GM23248 (cell line): ENCODE measurements at regions not wholly inside any gene's neighbourhood (a gene's known extent, or its start where the extent isn't known, plus 50 kb on each side); places are given as distances from the start of the nearest gene placed in this dataset.

Experiments
- DNase-seq: peaks from one replicate; pipeline ENCODE4 v3.0.0-alpha.2; 2015
- H2AFZ ChIP-seq: fragments of 200-600 bp; sonication (generic); 2 replicates; pipeline ENCODE4 v1.6.1; 2016; ENCODE audit warnings: antibody characterized with exemption
- H3F3A ChIP-seq: fragments of 200-600 bp; sonication (generic); 2 replicates; pipeline ENCODE4 v1.6.1; 2016; ENCODE audit warnings: mild to moderate bottlenecking, antibody characterized with exemption, mixed run types; ENCODE audit not compliant: insufficient read depth
- H3K27ac ChIP-seq: fragments of 200-600 bp; sonication (generic); 2 replicates; pipeline ENCODE4 v1.5.1; 2016; ENCODE audit warnings: mild to moderate bottlenecking
- H3K27me3 ChIP-seq: fragments of 200-600 bp; sonication (generic); replicated peaks from 2 replicates; pipeline ENCODE4 v1.6.1; 2016; ENCODE audit warnings: mild to moderate bottlenecking; ENCODE audit not compliant: insufficient read depth
- H3K36me3 ChIP-seq: fragments of 200-600 bp; sonication (generic); 2 replicates; pipeline ENCODE4 v1.6.1; 2016; ENCODE audit warnings: low read depth, mild to moderate bottlenecking
- H3K4me1 ChIP-seq: fragments of 200-600 bp; sonication (generic); 2 replicates; pipeline ENCODE4 v1.6.1; 2016; ENCODE audit warnings: mild to moderate bottlenecking; ENCODE audit not compliant: insufficient read depth
- H3K4me2 ChIP-seq: fragments of 200-600 bp; sonication (generic); one replicate; pipeline ENCODE4 v1.6.1; 2016; ENCODE audit warnings: mild to moderate bottlenecking; ENCODE audit not compliant: unreplicated experiment
- H3K4me3 ChIP-seq: fragments of 200-600 bp; sonication (generic); 2 replicates; pipeline ENCODE4 v1.5.1; 2016; ENCODE audit warnings: mild to moderate bottlenecking
- H3K79me2 ChIP-seq: fragments of 200-600 bp; sonication (generic); 2 replicates; pipeline ENCODE4 v1.6.1; 2016; ENCODE audit warnings: mild to moderate bottlenecking; ENCODE audit not compliant: insufficient read depth
- H3K9ac ChIP-seq: fragments of 200-600 bp; sonication (generic); 2 replicates; pipeline ENCODE4 v1.6.1; 2016; ENCODE audit warnings: mild to moderate bottlenecking
- H3K9me2 ChIP-seq: fragments of 200-600 bp; sonication (generic); 2 replicates; pipeline ENCODE4 v1.6.1; 2016; ENCODE audit warnings: mixed run types, mild to moderate bottlenecking, moderate library complexity; ENCODE audit not compliant: insufficient read depth
- H3K9me3 ChIP-seq: fragments of 200-600 bp; sonication (generic); one replicate; pipeline ENCODE4 v1.6.1; 2017; ENCODE audit warnings: low read depth
- H4K20me1 ChIP-seq: fragments of 200-600 bp; sonication (generic); 2 replicates; pipeline ENCODE4 v1.6.0; 2016; ENCODE audit not compliant: insufficient read depth
- EZH2 ChIP-seq: fragments of 200-600 bp; sonication (generic); IDR thresholded peaks from 2 replicates; pipeline ENCODE4 v1.6.1; 2018; ENCODE audit warnings: antibody characterized with exemption, mild to moderate bottlenecking; ENCODE audit not compliant: insufficient read depth, poor library complexity, severe bottlenecking
- EZH2phosphoT487 ChIP-seq: fragments of 200-600 bp; sonication (generic); IDR thresholded peaks from 2 replicates; pipeline ENCODE4 v1.6.1; 2018; ENCODE audit warnings: antibody characterized with exemption, moderate library complexity, mild to moderate bottlenecking, low read depth; ENCODE audit not compliant: insufficient read depth
- WGBS, 2 experiments: methylation state at CpG; one replicate each; pipeline ENCODE4 v1.1.6; 2015 to 2017; ENCODE audit warnings: low lambda C conversion rate in 2 of 2, low coverage in 1 of 2; ENCODE audit errors: missing lambda C conversion rate in 2 of 2; 5-methylcytosine and 5-hydroxymethylcytosine counted together
- in situ Hi-C: fragments of 300-500 bp; cut with MboI; formaldehyde crosslinking; loops from 2 replicates; pipeline ENCODE4 v1.15.0; 2020

- in situ Hi-C loops, result no loop called here
- H3F3A ChIP-seq, result no peaks in the 10 kb centered on the region
These were observed 801.2 kb downstream of the PDCD6IP start for GRCh38 chr3:34599595-34599994.

GRCh38 chr3:34619990-34620389 lies 821.6 kb downstream of the PDCD6IP start:
- no peaks in the 10 kb centered on the region for H3K9me3 ChIP-seq
- H3K79me2 ChIP-seq, result no peaks in the 10 kb centered on the region
- H3K9ac ChIP-seq, result no peak overlapping the region
- TF ChIP-seq EZH2phosphoT487, result no peak
- no peak for TF ChIP-seq EZH2
- WGBS, 2 experiments, result 31% methylated on average over 2 of the region's 2 CpGs
- H3K9me2 ChIP-seq, result no peaks in the 10 kb centered on the region
- H3K4me2 ChIP-seq, result no peak overlapping the region
- H3K4me3 ChIP-seq, result no peak overlapping the region
- H4K20me1 ChIP-seq, result no peaks in the 10 kb centered on the region
- H3K27ac ChIP-seq, result no peak overlapping the region
- H3K36me3 ChIP-seq, result no peaks in the 10 kb centered on the region
- H3K4me1 ChIP-seq, result no peaks in the 10 kb centered on the region
- no peaks in the 10 kb centered on the region for H3F3A ChIP-seq
- no peaks in the 10 kb centered on the region for H3K27me3 ChIP-seq
- in situ Hi-C loops, result no loop called here
- no peak for DNase-seq
- no peak overlapping the region for H2AFZ ChIP-seq

More at GRCh38 chr3:34599595-34599994, 801.2 kb downstream of the PDCD6IP start:
- DNase-seq, result no peak
- TF ChIP-seq EZH2phosphoT487 (no peak), EZH2 (no peak)
- no peaks in the 10 kb centered on the region for H3K36me3 ChIP-seq
- H3K27me3 ChIP-seq, result no peaks in the 10 kb centered on the region
- H4K20me1 ChIP-seq, result no peaks in the 10 kb centered on the region
- H3K9me2 ChIP-seq, result no peaks in the 10 kb centered on the region
- H3K79me2 ChIP-seq, result no peaks in the 10 kb centered on the region
- no peaks in the 10 kb centered on the region for H3K9me3 ChIP-seq
- no peak overlapping the region for H3K27ac ChIP-seq
- H3K9ac ChIP-seq, result no peak overlapping the region
- 13 to 18% methylated on average over 2 of the region's 2 CpGs for WGBS, 2 experiments
- H3K4me3 ChIP-seq, result no peak overlapping the region
- H2AFZ ChIP-seq, result no peak overlapping the region
- no peaks in the 10 kb centered on the region for H3K4me1 ChIP-seq
- H3K4me2 ChIP-seq, result no peak overlapping the region

- no peaks in the 10 kb centered on the region for H3K9me2 ChIP-seq
- no peaks in the 10 kb centered on the region for H3K79me2 ChIP-seq
- no peaks in the 10 kb centered on the region for H3F3A ChIP-seq
- in situ Hi-C loops, result no loop called here
- no peak overlapping the region for H3K27ac ChIP-seq
- no peak overlapping the region for H3K9ac ChIP-seq
- H3K4me3 ChIP-seq, result no peak overlapping the region
- H4K20me1 ChIP-seq, result no peaks in the 10 kb centered on the region
- no peak for TF ChIP-seq EZH2phosphoT487
- TF ChIP-seq EZH2, result no peak
- DNase-seq, result no peak
- H3K9me3 ChIP-seq, result no peaks in the 10 kb centered on the region
- H3K27me3 ChIP-seq, result no peaks in the 10 kb centered on the region
- no peaks in the 10 kb centered on the region for H3K36me3 ChIP-seq
- H3K4me1 ChIP-seq, result no peaks in the 10 kb centered on the region
- no peak overlapping the region for H3K4me2 ChIP-seq
- no peak overlapping the region for H2AFZ ChIP-seq
These were observed 828.3 kb downstream of the PDCD6IP start for GRCh38 chr3:34626699-34627098.

GRCh38 chr3:34634939-34635338 lies 836.5 kb downstream of the PDCD6IP start:
- Histone ChIP-seq H3K9me3 (no peaks in the 10 kb centered on the region), H3K79me2 (no peaks in the 10 kb centered on the region), H3K36me3 (no peaks in the 10 kb centered on the region), H4K20me1 (no peaks in the 10 kb centered on the region), H2AFZ (no peak overlapping the region), H3K4me2 (no peak overlapping the region), H3F3A (no peaks in the 10 kb centered on the region), H3K9me2 (no peaks in the 10 kb centered on the region), H3K4me1 (no peaks in the 10 kb centered on the region), H3K9ac (no peak overlapping the region), H3K4me3 (no peak overlapping the region), H3K27me3 (no peaks in the 10 kb centered on the region), H3K27ac (no peak overlapping the region)
- 38 to 59% methylated on average over 6 of the region's 6 CpGs for WGBS, 2 experiments
- in situ Hi-C loops, result no loop called here
- DNase-seq, result no peak
- TF ChIP-seq EZH2phosphoT487 (no peak), EZH2 (no peak)

GRCh38 chr3:34635352-34635850 lies 837.0 kb downstream of the PDCD6IP start:
- no peak for DNase-seq
- no peak overlapping the region for H3K27ac ChIP-seq
- WGBS, 2 experiments, result 46 to 54% methylated on average over 11 of the region's 11 CpGs
- H3K79me2 ChIP-seq, result no peaks in the 10 kb centered on the region
- H3K36me3 ChIP-seq, result no peaks in the 10 kb centered on the region
- H3F3A ChIP-seq, result no peaks in the 10 kb centered on the region
- H3K4me1 ChIP-seq, result no peaks in the 10 kb centered on the region
- H3K9me2 ChIP-seq, result no peaks in the 10 kb centered on the region
- in situ Hi-C loops, result no loop called here
- no peaks in the 10 kb centered on the region for H3K9me3 ChIP-seq
- H3K4me3 ChIP-seq, result no peak overlapping the region
- TF ChIP-seq EZH2, result no peak
- no peak for TF ChIP-seq EZH2phosphoT487
- no peak overlapping the region for H3K4me2 ChIP-seq
- H4K20me1 ChIP-seq, result no peaks in the 10 kb centered on the region
- H2AFZ ChIP-seq, result no peak overlapping the region
- no peaks in the 10 kb centered on the region for H3K27me3 ChIP-seq
- H3K9ac ChIP-seq, result no peak overlapping the region
